ENCODE measurements at regions not wholly inside any gene's neighbourhood (a gene's known extent, or its start where the extent isn't known, plus 50 kb on each side); places are given as distances from the start of the nearest gene placed in this dataset.

GRCh38 chr9:2417730-2418129 is 203.9 kb upstream of the VLDLR start:
- Histone ChIP-seq H3K27me3 (ENCODE audit: insufficient read depth, low read length, poor library complexity, severe bottlenecking) (no peaks in the 10 kb centered on the region), H3K9me2 (replicated peaks; ENCODE audit: low read depth, low read length) (no peaks in the 10 kb centered on the region), H3K4me3 (ENCODE audit: low read length, poor library complexity, severe bottlenecking) (no peak overlapping the region), H3F3A (ENCODE audit: low read depth) (no peaks in the 10 kb centered on the region), H3K4me1 (ENCODE audit: insufficient read depth, low read length, poor library complexity, severe bottlenecking) (no peaks in the 10 kb centered on the region), H3K9ac (ENCODE audit: low read depth, low read length, poor library complexity, severe bottlenecking) (no peak overlapping the region), H3K79me2 (ENCODE audit: insufficient read depth, low read length) (no peaks in the 10 kb centered on the region), H3K9me3 (ENCODE audit: insufficient read depth, low read depth, low read length) (no peaks in the 10 kb centered on the region), H2AFZ (ENCODE audit: low read length) (no peak overlapping the region), H3K4me2 (ENCODE audit: low read depth, low read length, poor library complexity, severe bottlenecking) (no peak overlapping the region), H3K36me3 (ENCODE audit: insufficient read depth, low read length) (no peaks in the 10 kb centered on the region), H4K20me1 (ENCODE audit: insufficient read depth, low read length, poor library complexity, severe bottlenecking) (no peaks in the 10 kb centered on the region)
- TF ChIP-seq EZH2phosphoT487 (IDR thresholded peaks at IDR 0.05; ENCODE audit: borderline replicate concordance) (no peak), CTCF (conservative IDR thresholded peaks at IDR 0.05; ENCODE audit: low read length) (no peak)

DNA sequence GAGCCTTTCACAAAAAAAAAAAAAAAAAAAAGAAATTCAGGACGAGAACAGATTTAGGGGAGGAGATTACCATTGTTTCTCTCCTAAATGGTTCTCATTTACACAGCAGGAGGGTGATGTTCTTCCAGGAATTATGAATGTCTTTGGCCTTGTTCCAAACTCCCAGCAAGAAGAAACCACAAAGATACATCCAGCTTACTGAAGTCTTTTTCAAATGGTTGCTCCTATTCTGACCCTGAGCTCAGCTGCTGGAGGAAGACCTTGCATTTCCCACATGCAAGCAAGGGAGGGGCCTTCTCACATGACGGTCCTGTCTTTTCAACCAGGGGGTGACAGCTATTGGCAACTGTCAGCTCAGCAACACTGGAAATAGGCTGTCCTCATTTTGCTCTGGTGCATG is 203.0 kb upstream of the VLDLR start:
- Histone ChIP-seq H2AFZ (ENCODE audit: low read length) (no peak overlapping the region), H3K27me3 (ENCODE audit: insufficient read depth, low read length, poor library complexity, severe bottlenecking) (no peaks in the 10 kb centered on the region), H3K79me2 (ENCODE audit: insufficient read depth, low read length) (no peaks in the 10 kb centered on the region), H3K4me1 (ENCODE audit: insufficient read depth, low read length, poor library complexity, severe bottlenecking) (no peaks in the 10 kb centered on the region), H3K4me3 (ENCODE audit: low read length, poor library complexity, severe bottlenecking) (no peak overlapping the region), H3K4me2 (ENCODE audit: low read depth, low read length, poor library complexity, severe bottlenecking) (no peak overlapping the region), H3F3A (ENCODE audit: low read depth) (no peaks in the 10 kb centered on the region), H4K20me1 (ENCODE audit: insufficient read depth, low read length, poor library complexity, severe bottlenecking) (no peaks in the 10 kb centered on the region), H3K9ac (ENCODE audit: low read depth, low read length, poor library complexity, severe bottlenecking) (no peak overlapping the region), H3K9me3 (ENCODE audit: insufficient read depth, low read depth, low read length) (no peaks in the 10 kb centered on the region), H3K9me2 (replicated peaks; ENCODE audit: low read depth, low read length) (no peaks in the 10 kb centered on the region), H3K36me3 (ENCODE audit: insufficient read depth, low read length) (no peaks in the 10 kb centered on the region)
- TF ChIP-seq CTCF (conservative IDR thresholded peaks at IDR 0.05; ENCODE audit: low read length) (no peak), EZH2phosphoT487 (IDR thresholded peaks at IDR 0.05; ENCODE audit: borderline replicate concordance) (no peak)

DNA sequence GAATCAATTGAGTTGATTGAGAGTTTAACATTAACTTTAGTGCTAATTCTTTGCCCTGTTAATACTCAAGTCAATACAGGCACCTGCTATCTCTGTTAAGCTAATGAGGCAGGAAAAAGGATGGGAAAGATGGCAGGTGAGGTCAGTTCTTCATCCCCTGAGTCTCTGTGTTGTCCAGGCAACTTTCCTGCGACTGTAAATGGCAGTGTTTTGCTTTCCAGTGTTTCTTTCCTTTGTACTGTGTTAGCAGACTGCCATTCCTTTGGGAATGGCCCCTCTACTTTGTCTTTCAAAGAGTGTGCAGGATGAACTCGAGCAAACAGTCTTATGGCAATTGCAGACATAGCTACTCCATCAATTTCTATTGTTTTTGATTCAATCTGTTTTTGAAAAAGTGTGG is 202.2 kb upstream of the VLDLR start:
- H3K4me1 ChIP-seq (ENCODE audit: insufficient read depth, low read length, poor library complexity, severe bottlenecking), result no peaks in the 10 kb centered on the region

More for the DNA sequence above, 202.2 kb upstream of the VLDLR start:
- H2AFZ ChIP-seq (ENCODE audit: low read length), result no peak overlapping the region
- no peaks in the 10 kb centered on the region for H3K27me3 ChIP-seq (ENCODE audit: insufficient read depth, low read length, poor library complexity, severe bottlenecking)
- H3K4me2 ChIP-seq (ENCODE audit: low read depth, low read length, poor library complexity, severe bottlenecking), result no peak overlapping the region
- H3F3A ChIP-seq (ENCODE audit: low read depth), result no peaks in the 10 kb centered on the region
- no peak overlapping the region for H3K4me3 ChIP-seq (ENCODE audit: low read length, poor library complexity, severe bottlenecking)
- TF ChIP-seq CTCF (conservative IDR thresholded peaks at IDR 0.05; ENCODE audit: low read length) (no peak), EZH2phosphoT487 (IDR thresholded peaks at IDR 0.05; ENCODE audit: borderline replicate concordance) (no peak)
- H3K79me2 ChIP-seq (ENCODE audit: insufficient read depth, low read length), result no peaks in the 10 kb centered on the region
- H3K9me3 ChIP-seq (ENCODE audit: insufficient read depth, low read depth, low read length), result no peaks in the 10 kb centered on the region
- H3K36me3 ChIP-seq (ENCODE audit: insufficient read depth, low read length), result no peaks in the 10 kb centered on the region
- no peaks in the 10 kb centered on the region for H3K9me2 ChIP-seq (replicated peaks; ENCODE audit: low read depth, low read length)
- no peak overlapping the region for H3K9ac ChIP-seq (ENCODE audit: low read depth, low read length, poor library complexity, severe bottlenecking)
- no peaks in the 10 kb centered on the region for H4K20me1 ChIP-seq (ENCODE audit: insufficient read depth, low read length, poor library complexity, severe bottlenecking)

Data from Loucy (cell line).